HG03575 (cell line): ENCODE measurements at regions not wholly inside any gene's neighbourhood (a gene's known extent, or its start where the extent isn't known, plus 50 kb on each side); places are given as distances from the start of the nearest gene placed in this dataset.
"Not testable (repeated sequence)": the region's sequence is repeated elsewhere in the genome, so short reads cannot be mapped to it uniquely, and the experiment has no call there.

Source experiments
- ATAC-seq: cut with Tn5 transposase; IDR thresholded peaks from one replicate; pipeline ENCODE4 v1.9.1; 2021; ENCODE audit not compliant: unreplicated experiment, insufficient number of reproducible peaks, low FRiP score; ENCODE audit errors: extremely low read depth

DNA sequence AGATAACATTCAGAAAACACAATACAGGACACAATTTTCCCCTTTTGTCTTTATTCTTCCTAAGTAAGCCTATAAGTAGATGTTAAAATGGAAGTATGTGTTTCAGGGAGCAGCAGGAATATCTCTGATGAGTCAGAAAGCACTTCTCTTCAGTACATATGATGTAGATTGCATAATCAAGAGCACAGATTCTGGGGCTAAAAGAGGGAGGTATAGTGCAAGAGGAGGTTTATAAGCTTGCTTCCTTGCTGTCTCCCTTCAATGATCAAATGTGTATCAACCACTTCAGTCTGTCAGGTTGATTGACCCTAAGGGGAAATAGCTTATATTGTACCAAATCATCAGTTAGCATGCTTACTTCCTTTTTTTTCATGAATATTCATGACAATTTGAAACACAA lies 822.8 kb downstream of the BRINP3 start:
- ATAC-seq, result no peak

DNA sequence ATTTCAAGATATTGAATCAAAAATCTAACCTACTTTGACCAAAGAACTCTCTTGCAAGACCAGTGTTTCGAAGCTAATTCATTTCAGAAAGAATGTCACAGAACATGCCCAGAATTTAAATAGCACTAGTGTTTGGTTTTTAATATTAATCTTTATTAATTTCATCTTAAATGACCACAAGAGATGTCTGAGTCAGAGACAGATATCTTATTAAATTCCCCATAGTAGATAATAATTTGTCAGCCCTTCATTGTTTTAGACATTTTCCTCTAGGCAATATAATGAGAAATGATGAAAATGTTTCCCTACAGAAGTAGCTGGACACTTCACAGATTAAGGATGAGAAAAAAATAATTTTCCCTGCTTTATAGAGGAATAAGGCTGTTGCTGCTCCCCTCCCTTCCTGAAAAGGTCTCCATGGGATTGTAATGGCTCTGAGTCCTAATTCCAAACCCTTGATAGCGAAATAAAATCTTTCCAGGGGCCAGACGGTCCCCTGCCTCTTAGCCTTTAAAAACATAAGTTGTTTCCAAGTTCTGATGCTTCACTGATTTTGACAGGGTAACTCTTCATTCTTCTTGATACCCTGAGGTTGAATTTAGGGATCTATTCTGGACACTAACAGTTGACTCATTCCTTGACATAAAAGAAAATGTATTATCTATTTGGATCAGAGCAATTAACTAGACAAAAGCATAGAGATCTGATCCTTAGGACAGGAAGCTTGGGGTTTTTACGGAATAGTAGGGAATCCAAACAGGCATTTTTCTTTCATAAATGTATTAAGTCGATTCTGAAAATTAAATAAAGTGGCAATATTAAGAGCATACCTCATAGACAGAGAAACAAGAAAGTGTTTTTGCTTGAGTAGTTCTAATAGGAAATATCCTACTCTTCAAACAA lies 820.8 kb downstream of the BRINP3 start:
- no peak for ATAC-seq

DNA sequence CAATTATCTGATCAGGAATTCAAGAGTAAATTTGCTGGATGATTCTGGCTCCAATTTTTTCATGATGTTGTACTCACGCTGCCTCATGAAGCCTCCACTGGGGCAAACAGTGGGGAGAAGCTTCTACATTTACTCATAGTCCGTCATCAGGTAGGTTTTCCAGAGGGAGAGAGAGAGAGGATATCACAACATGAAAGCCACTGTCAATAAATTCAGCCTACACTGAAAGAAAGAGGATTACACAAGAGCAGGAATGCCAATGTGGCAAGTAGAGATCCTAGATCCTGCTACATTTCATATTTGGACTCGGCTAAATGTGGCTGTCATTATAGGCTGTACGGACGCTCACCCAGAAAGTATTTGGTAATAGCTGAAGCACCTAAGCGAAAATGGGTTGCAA lies 819.9 kb downstream of the BRINP3 start:
- no peak for ATAC-seq

DNA sequence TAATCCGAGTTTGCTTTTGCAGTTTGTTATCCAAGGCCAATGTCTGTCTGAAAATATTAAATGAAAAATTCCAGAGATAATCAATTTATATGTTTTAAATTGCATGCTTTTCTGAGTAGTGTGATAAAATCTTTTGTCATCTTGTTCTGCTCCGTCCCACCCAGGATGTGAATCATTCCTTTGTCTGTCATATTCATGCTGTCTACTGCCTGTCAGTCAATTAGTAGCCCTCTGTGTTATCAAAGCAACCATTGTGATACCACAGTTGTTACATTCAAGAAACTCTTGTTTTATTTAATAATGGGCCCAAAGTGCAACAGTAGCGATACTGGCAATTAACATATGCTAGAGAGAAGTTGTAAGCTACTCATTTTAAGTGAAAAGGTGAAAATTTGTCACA lies 819.3 kb downstream of the BRINP3 start:
- ATAC-seq, result no peak

DNA sequence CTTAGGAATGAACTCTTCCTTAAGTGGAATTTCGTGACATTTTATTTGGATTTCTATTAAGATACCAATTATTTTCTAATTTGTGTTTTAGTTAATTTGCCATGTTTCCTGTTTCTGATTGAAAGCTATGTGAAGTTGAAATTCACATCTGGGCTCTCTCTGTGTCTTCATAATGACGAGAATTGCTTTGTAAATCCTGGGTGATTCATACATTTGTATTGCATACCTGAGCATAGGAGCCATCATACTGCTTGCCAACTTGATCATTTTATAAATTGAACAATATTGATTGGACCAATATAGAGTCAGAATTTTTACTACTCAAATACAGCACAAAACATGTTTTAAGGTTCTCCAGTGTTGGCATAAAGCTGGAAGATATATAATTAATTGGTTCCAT lies 817.9 kb downstream of the BRINP3 start:
- ATAC-seq, result no peak

DNA sequence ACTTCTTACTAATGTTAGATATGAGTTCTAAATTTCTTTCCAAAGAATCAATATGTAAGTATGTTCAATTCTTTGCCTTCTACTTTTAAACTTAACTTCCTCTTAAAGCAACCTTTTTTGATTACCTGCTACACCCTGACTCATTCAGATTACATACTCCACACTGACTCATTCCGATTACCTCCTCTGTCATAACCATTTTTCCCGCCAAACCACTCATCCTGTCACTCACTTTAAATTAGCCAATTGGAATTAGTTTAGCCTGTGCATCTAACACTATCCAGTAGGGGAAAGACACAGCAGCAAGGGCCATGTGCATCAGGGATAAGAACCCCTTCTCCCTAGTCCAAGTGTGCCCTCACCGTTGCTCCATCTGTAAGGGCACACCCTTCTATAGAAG lies 815.5 kb downstream of the BRINP3 start:
- ATAC-seq, result no peak

DNA sequence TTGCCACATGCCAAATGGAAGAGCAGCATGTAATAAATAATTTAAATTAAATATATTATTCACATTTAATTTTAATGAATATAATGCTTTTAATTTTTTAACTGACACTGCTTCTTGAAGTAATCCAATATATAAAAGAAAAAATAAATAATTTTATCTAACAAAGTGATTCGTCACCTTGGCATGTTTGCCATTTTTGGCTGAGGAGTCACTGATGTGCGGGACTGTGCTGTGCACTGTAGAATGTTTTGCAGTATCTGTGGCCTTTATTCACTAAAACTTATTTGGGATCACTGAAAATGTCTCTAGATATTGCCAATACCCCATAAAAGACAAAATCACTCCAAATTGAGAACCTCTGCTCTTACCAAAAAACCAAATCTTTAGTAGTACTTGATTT lies 807.8 kb downstream of the BRINP3 start:
- no peak for ATAC-seq

DNA sequence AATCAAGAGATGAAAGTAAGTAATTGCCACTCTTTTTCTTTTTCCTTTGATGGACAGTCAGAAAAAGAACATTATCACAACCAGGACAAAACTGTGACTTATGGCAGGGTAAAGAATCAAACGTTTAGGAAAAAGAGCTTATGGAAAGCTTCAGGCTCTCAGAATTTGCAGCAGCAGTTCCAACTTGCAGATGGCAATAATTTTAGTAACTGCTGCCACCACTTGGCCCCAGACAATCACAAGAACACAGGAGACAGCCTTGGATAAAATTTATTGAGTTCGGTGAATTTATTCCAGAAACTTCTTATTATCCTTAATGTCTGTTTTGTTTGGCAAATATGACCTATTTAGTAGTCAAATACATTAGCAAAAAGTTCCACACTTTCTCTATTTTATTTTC lies 804.4 kb downstream of the BRINP3 start:
- ATAC-seq, result no peak

DNA sequence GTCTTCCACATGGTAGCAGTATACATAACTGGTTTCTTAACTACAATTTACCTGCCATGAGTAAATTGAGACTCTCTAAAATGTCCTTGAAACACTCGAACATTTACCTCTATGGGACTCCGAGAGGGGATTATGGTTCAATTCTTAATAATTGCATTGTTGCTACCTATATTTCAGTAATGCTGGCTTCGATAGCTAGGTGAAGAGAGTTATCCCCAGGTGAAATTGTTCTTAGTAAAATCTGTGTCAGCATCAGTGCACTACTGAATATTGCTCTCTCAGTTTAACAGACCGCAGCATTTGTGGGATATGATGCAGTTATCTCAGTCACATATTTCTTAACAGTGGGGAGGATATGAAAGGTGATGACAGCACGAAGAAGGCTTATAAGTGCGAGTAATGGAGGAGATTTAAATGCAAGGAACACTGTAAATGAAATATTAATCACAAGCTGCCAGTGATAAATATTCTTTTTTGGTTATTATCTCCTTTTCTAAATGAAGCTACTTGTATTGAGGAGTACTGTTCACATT lies 801.9 kb downstream of the BRINP3 start:
- ATAC-seq, result no peak

DNA sequence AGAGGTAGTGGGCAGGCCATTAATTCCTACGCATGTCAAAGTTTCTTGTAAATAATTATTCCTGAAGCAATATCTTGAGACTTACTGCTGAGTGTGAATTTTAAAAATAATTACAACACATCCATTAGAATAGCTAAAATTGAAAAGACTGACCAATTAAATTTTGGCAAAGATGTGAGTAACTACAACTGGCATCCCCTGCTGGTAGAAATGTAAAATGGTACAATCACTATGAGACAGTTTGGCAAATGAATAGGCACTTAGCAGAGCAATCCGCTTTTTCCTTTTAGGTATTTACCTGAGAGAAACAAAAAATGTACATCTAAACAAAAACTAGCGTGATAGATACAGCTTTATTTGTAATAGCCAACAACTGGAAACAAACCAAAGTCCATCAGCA lies 798.9 kb downstream of the BRINP3 start:
- no peak for ATAC-seq

DNA sequence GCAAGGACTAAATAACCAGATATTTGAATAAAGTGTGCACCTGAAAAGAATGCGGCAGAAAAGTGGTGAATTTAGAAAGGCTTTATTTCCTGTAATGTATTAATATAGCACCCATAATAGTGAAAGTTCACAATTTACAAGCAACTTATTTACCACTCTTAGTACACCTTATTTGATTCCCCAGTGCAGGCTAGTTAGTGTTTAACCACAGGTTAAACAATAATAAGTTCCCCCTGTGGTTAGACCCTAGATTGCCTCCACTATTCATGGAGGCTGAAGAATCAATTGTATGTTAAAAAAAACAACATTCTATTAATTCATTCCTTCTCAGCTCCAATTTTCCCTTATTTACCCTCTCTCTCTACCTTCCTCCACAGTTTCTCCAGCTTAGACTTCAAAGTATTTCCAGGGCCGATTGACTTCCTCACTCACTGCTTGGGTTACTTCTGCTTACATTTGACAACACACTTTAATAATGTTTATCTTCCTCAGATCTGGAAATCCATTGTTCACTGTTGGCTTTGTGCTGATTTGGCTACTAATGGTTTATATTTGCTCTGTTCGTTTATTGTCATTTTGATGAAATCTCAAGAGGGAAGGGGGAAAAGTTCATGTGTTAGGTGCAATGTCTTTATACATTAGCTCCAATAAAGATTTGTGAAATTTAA lies 796.3 kb downstream of the BRINP3 start:
- no peak for ATAC-seq

DNA sequence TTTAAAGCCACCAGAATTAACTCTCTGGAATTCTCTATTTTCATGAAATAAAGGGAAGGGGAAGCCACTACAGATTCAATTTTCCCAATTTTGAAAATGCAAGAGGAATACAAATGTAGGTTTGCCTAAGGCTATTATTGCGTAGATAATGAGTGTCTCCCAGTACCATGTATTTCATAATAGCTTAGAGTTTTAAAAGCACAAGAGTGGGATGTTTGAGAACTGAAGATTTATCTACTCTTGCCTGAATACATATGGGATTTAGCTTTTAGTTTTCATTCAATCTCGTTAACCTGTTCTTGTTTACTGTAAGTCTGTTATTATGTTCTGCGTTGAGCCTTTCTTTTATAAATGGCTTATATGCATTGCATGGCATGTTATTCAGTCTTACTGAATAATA lies 795.1 kb downstream of the BRINP3 start:
- no peak for ATAC-seq

DNA sequence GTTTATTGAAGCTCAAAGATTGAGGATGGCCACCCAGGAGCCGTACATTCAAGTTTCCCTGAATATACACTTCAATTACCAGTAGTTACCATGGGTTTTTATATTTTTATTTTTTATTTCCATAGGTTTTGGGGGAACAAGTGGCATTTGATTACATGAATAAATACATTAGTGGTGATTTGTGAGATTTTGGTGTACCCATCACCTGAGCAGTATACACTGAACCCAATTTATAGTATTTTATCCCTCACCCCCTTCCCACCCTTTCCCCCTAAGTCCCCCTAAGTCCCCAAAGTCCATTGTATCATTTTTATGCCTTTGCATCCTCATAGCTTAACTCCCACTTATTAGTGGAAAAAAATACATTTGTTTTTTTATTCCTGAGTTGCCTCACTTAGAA lies 791.4 kb downstream of the BRINP3 start:
- ATAC-seq, result no peak

DNA sequence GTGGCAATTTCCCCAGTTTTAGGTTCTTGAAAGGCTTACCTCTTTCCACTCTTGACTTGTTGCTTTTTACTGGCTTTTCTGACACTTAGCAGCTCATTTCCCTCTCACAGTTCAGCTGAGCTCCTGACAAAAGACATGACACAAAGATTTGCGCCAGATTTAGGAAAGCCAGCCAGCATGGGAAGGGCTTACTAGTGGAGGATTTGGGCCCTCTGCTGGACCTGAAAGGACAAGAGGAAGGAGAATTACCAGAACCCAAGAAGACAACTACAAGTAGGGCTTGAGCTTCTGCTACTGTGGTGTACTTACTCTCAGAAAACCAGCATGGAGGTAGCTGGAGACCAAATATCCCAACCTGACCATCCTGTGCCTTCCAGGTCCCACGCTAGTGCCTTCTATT lies 784.5 kb downstream of the BRINP3 start:
- no peak for ATAC-seq

DNA sequence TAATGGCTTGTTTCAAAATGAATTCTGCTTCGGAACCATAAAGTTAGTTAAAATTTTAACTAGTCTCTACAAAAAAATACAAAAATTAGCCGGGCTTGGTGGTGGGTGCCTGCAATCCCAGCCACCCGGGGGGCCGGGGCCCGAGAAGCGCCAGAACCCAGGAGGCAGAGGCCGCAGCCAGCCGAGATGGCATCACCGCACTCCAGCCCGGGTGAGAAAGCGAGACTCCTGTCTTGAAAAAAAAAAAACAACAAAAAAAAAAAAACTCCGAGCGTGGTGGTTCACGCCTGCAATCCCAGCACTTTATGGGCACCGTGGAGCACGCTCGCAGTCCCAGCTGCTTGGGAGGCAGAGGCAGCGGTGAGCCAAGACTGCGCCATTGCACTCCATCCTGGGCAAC lies 781.4 kb downstream of the BRINP3 start:
- ATAC-seq, result no peak

DNA sequence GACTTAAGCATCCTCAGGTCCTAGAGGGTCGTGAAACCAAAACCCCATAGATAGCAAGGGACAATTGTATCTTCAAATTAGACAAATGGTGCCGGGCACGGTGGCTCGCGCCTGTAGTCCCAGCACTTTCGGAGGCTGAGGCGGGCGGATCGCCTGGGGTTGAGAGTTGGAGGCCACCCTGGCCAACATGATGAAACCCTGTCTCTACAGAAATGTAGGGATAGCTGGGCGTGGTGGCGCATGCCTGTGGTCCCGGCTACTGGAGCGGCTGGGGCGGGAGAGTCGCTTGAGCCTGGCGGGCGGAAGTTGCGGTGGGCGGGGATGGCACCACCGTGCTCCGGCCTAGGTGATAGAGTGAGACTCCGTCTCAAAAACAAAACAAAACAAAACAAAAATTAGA lies 780.6 kb downstream of the BRINP3 start:
- ATAC-seq, result no peak

DNA sequence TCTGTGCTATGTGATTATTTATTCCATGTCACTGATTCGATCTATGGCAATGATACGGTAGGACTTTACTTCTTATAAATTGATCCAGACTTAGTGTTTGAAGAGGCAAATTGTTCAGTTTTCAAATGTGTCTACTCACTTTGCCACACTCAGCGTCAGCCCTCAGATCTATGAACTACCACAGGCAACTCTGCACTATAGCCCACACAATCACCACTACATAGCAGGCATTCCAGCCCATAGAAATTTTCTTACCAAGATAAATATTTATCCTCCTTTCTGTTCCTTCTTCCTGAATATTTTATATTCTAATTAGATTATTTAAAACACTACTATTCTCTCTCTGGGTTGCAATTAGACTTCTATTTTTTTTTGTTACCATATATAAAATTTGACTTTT lies 776.1 kb downstream of the BRINP3 start:
- no peak for ATAC-seq

DNA sequence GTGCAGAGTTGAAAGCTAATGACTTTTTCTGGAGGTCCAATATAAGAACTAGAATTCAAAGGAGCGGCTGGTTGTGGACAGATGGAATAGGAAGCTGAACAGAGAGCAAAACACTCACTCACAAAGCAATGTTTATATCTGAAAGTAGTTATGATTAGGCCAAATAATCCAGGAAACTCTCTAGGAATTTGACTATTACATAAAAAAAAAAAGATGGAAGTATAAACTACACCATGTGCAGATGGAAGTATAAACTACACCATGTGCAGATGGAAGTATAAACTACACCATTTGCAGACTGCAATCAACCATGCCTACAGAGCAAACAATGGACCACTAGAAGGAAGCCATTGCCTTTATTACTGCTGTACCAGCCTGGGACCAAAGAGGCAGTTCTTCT lies 771.1 kb downstream of the BRINP3 start:
- no peak for ATAC-seq

DNA sequence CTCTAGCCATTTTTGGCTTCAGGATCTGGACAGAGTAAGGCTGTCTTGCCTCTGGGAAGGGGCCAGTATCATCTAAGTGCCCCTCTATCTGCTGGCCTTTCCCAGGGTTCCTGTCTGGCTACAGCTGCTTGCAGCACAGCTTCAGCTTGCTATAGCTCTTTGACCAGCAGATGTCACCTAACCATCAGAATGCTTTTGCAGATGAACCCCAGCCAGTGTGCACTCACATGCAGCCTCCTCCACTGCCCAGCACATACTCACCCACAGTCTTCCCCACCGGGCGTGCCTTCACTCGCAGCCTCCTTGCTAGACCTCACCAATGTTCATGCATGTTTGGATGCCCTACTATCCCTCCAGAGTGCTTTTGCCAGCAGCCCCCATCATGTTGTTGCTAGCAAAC lies 769.0 kb downstream of the BRINP3 start:
- no peak for ATAC-seq

DNA sequence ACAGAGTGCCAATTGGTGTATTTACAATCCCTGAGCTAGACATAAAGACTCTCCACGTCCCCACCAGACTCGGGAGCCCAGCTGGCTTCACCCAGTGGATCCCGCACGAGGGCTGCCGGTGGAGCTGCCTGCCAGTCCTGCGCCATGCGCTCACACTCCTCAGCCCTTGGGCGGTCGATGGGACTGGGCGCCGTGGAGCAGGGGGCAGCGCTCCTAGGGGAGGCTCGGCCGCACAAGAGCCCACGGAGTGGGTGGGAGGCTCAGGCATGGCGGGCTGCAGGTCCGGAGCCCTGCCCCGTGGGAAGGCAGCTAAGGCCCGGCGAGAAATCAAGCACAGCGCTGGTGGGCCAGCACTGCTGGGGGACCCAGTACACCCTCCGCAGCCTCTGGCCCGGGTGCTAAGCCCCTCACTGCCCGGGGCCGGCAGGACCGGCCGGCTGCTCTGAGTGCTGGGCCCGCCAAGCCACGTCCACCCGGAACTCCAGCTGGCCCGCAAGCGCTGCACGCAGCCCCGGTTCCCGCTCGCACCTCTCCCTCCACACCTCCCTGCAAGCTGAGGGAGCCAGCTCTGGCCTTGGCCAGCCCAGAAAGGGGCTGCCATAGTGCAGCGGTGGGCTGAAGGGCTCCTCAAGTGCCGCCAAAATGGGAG lies 759.4 kb downstream of the BRINP3 start:
- not testable (repeated sequence) for ATAC-seq
